ELF-1 (cell line): ENCODE measurements at regions not wholly inside any gene's neighbourhood (a gene's known extent, or its start where the extent isn't known, plus 50 kb on each side); places are given as distances from the start of the nearest gene placed in this dataset.
A peak's percentile ranks its signal among the peaks of the same experiment; 100 is the strongest.
"Not testable (repeated sequence)": the region's sequence is repeated elsewhere in the genome, so short reads cannot be mapped to it uniquely, and the experiment has no call there.

ENCODE experiments used
- DNase-seq: peaks from one replicate; pipeline ENCODE4 v3.0.0-alpha.2; 2016; ENCODE audit warnings: low read depth, low spot score

GRCh38 chr6:150496629-150497028 is 103.1 kb upstream of the PLEKHG1 start:
- no peak for DNase-seq

- no peak for DNase-seq
These were observed 99.8 kb upstream of the PLEKHG1 start for GRCh38 chr6:150499882-150500312.

DNA sequence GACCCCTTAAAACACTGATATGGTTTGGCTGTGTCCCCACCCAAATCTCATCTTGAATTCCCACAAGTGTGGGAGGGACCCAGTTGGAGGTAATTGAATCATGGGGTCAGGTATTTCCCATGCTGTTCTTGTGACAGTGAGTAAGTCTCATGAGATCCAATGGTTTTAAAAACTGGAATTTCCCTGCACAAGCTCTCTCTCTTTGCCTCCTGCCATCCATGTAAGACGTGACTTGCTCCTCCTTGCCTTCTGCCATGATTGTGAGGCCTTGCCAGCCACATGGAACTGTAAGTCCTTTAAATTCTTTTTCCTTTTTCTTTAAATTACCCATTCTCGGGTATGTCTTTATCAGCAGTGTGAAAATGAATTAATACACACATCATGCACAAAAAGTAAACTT is 99.1 kb upstream of the PLEKHG1 start:
- not testable (repeated sequence) for DNase-seq

DNA sequence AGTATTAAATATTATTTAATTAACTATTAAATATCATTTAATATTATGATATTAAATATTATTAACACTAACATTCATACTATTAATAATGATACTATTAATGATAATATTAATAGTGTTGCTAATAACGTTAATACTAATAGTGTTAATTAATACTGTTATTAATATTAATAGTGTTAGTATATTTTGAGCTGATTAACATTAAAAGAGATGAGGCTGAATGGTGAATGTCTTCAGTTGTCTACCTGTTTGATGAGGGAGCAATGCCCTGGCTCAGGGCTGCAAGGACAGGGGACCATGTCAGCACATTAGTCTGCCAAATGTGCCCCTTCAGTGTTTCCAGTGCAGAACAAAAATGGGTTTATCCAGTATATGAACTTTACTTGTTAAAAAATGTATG is 96.6 kb upstream of the PLEKHG1 start:
- no peak for DNase-seq

DNA sequence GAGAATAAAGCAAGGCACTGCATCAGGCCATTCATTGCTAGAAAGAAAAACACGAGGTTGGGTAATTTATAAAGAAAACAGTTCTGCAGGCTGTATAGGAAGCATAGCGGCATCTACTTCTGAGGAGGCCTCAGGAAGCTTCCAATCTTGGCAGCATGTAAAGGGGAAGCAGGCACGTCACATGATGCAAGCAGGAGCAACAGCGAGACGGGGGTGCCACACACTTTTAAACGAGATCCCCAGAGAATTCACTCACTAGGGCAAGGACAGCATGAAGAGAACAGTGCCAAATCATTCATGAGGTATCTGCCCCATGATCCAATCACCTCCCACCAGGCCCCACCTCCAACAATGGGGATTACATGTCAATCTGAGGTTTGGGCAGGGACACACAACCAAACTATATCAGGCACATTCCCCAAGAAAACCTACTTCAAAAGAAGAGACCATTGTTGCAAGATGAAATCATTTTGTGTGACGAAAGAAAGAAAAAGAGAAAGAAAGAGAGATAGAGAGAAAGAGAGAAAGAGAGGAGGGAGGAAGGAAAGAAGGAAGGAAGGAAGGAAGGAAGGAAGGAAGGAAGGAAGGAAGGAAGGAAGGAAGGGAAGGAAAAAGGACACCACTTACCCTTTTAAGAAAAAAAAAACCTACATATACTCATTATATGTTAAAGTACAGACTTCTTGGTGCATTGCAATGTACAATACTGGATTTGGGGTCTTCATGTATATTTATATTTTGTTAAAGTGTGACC is 95.9 kb upstream of the PLEKHG1 start:
- DNase-seq: no peak

DNA sequence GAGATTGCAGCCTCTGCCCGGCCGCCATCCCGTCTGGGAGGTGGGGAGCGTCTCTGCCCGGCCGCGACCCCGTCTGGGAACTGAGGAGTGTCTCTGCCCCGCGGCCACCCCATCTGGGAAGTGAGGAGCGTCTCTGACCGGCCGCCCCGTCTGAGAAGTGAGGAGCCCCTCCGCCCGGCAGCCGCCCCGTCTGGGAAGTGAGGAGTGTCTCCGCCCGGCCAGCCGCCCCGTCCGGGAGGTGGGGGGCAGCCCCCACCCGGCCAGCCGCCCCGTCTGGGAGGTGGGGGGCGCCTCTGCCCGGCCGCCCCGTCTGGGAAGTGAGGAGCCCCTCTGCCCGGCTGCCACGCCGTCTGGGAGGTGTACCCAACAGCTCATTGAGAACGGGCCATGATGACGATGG is 92.3 kb upstream of the PLEKHG1 start:
- not testable (repeated sequence) for DNase-seq

DNA sequence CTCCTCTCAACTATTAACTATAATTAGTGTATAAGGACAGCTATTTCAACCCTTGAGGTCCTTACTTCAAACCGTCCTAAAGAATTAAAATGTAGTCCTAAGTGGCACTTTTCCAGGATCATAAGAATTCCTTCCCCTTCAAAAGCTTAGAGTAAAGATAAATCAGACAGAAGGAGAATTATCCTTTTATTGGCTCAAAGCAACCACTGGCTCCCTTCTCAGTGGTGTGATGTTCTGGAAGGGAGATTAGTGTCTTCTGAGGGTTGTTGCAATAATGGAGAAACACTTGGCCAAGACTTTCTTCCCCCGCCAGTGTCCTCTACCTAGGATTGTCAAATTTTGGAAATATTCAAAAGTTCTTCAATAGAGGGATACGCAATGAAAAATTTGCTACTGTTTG is 89.1 kb upstream of the PLEKHG1 start:
- no peak for DNase-seq

- DNase-seq: no peak
These were observed 88.4 kb upstream of the PLEKHG1 start for GRCh38 chr6:150511313-150511712.

- no peak for DNase-seq
These were observed 84.8 kb upstream of the PLEKHG1 start for GRCh38 chr6:150514806-150515380.

GRCh38 chr6:150516199-150516598 is 83.5 kb upstream of the PLEKHG1 start:
- no peak for DNase-seq

GRCh38 chr6:150517175-150517574 is 82.5 kb upstream of the PLEKHG1 start:
- DNase-seq: no peak

- no peak for DNase-seq
These were observed 78.2 kb upstream of the PLEKHG1 start for GRCh38 chr6:150521482-150521881.

DNA sequence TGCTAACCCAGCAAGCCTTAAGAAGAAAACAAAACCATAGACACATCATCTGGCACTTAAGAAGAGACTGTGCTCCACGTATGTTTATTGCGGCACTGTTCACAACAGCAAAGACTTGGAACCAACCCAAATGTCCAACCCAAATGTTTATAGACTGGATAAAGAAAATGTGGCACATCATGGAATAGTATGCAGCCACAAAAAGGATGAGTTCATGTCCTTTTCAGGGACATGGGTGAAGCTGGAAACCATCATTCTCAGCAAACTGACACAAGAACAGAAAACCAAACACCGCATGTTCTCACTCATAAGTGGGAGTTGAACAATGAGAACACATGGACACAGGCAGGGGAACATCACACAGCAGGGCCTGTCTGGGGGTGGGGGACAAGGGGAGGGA is 76.5 kb upstream of the PLEKHG1 start:
- not testable (repeated sequence) for DNase-seq

DNA sequence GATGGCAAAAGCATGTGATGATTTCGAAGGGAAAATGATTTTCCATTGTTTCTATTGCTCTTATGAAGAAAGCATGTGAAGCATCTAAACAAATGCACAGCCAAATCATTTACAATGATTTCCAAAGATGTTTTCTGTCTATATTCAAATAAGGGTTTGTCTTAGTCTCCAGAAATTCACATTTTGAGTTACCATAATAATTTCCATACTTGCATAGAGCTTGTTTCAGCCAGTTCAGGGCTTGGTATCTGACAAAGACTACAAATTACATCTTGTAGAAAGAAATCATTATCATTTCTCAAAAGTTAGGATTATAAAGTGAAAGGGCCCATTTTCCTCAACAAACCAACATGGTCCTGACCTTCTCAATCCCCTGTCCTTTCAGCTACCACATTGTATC is 74.4 kb upstream of the PLEKHG1 start:
- no peak for DNase-seq

DNA sequence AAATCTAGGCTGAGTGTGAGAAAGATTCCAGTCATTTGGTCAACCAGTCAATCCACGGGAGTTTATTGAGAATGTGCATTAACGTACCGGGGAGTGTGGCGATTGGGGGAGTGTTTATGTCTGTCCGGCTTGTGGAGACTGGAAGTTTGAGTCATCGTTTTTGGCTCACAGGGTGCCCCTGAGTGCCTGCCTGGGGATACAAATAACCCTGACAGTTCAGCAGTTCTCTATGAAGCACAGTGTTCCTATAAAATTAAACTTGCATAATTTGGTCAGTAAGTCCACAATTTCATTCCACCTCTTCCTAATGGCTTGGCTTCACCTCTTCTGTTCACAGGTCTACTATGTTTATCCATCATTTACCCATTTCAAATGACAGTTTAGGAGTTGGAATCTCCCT is 72.6 kb upstream of the PLEKHG1 start:
- DNase-seq: no peak

DNA sequence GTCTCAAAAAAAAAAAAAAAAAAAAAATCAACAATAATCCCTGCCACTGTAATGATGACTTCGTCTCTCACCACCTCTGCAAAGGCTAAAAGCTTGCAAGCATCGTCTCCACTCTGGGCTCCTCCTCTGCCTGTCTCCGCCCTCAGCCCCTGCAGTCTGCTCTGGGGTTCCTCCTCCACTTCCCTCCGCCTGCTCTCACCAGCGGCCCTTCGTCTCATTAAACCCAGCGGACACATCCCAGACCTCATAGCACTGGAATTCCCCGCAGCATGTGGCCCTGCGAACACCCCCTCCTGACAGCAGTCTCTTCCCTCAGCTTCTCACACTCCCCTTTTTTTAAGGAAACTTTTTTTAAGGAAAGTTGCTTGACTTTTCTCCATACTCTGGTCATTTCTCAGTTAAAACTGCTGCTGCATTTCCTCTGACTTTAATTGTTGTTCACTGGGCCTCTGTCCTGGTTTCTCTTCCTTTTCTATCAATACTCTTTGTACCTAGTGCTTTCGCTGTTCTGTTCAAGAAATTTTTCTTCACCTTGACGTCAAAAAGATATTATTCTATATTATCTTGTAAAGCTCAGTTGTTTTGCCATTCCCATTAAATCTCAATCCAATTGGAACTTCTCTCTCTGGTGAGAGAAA is 70.9 kb upstream of the PLEKHG1 start:
- DNase-seq: peak; percentile 84

DNA sequence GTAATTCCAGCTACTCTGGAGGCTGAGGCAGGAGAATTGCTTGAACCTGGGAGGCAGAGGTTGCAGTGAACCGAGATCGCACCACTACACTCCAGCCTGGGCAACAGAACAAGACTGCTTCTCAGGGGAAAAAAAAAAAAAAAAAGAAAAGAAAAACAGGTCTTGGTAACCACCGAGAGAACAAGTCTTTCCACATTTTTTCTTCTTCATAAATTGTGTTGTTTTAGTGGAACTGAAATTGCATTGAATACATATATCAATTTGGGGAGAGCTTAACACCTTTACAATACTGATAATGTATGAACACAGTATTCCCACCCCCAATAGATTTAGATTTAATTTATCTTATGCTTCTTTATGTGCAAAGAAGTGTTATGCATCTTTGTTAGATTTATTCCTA is 70.0 kb upstream of the PLEKHG1 start:
- no peak for DNase-seq

DNA sequence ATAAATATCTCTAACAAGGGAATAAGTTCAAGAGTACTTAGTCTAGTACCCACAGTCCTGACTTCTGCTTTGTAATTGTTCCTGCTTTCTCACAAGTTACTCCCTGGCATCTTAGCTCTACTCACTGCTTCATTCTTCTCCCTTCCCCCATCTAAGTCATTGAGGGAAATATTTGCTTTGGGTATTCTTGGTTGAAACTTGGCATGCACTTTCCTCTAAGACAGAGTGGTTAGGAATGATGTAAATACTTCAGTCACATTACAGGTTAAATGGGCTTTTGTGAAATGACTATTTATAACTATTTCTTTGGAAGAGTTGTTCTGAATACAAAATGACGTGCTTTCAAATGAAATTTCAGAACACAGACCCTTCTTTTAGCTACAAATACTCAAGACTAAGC is 67.7 kb upstream of the PLEKHG1 start:
- DNase-seq: no peak

DNA sequence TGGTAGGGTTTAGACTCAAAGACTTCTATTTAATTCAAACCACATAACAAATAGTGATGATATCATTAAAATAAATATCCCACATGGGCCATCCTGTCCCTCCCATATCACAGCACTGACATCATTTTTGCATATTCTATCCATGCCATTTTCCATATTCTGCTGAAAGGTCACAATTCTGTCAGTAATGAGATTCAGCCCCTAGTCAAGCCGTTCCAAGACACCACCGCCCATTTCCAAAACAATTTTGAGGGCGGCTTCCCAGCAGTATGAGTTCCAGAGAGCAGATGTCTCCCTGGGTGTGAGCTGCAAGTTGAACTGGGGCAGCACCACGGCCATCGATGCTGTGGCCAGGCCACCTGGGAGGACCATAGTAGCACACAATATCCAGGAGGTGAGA is 65.1 kb upstream of the PLEKHG1 start:
- no peak for DNase-seq

DNA sequence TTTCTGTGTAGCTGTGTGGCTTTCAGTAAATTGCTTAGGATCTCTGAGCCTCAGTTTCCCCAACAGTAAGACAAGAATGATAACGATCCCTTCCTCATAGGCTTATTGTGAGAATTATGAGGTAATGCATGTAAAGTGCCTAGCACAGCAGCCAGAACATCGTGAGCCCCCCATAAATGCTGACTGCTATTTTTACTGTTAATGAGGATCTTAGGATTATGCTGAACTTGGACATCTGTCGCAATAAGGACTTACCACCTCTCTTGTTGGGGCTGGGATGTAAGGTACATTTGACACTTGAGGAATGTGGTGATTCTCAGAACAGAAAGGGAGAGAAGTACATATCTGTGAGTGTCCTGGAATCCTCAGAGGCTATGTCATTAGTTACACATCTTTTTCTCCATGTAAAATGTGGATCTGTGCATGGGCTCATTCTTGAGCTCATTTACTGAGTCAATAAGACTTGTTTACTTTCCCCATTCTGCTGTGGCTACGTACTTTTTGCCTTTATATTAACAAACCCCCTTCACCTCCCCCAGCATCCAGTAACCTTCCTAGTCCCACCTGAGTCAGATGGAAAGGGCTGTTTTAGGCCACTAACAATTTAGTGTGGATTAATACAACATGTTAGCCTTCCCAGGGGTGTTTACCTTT is 64.4 kb upstream of the PLEKHG1 start:
- no peak for DNase-seq

DNA sequence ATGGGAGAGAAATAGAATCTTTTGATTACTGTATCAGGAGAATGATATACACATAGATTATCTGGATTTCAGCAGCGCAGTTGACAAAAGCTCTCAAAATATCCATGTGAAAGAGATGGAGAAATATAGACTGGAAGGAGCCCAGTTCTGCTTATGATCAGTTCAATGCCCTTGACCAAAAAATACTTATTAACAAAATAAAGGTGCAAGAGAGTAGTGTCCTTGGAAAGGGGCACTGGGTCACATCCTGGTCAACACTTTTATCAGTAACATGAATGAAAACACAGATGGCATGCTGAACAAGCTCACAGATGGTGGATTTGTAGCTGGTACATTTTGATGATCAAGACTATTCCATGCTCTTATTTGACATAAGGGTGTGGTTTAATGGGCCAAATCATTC is 63.9 kb upstream of the PLEKHG1 start:
- no peak for DNase-seq

GRCh38 chr6:150536835-150537234 is 62.9 kb upstream of the PLEKHG1 start:
- no peak for DNase-seq

GRCh38 chr6:150537491-150537890 is 62.2 kb upstream of the PLEKHG1 start:
- no peak for DNase-seq
